ENCODE measurements at regions not wholly inside any gene's neighbourhood (a gene's known extent, or its start where the extent isn't known, plus 50 kb on each side); places are given as distances from the start of the nearest gene placed in this dataset.

DNA sequence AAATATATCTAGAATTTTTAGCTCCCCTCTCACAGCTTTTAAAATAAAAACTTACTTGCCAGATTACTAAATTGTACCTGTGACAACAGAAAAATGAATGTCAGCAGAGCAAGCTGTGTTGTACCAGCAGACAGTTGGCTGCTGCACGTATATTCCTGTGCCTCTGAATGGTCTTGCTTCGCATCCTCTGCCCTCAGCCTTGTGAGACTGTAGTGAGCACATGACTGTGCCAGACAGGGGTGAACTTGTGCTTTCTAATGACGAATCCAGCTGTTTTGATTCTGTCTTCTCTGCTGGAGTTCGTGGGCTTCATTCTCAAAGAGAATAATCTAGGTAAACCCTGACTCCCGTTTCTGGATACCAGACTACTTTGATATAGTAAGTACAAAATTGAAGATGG is 58.3 kb upstream of the FRMD6 start:
- Histone ChIP-seq H3K4me1 (ENCODE audit: insufficient read depth, low read length) (no peaks in the 10 kb centered on the region), H3K9me3 (ENCODE audit: control insufficient read depth in 1 of 2, insufficient read depth in 1 of 2, low read length in 2 of 2) (no peaks in the 10 kb centered on the region), H3K27me3 (ENCODE audit: control insufficient read depth in 1 of 2, insufficient read depth in 2 of 2, low read length in 2 of 2) (peaks cover 0 to 2% of the 10 kb centered on the region in 2 experiments), H3K36me3 (ENCODE audit: insufficient read depth, low read length) (no peaks in the 10 kb centered on the region), H3K4me3 (ENCODE audit: low read length) (no peak overlapping the region), H3K27ac (ENCODE audit: low read depth in 1 of 2, low read length in 2 of 2) (no peak overlapping the region)
- ChIA-PET POLR2A (no interaction called here), CTCF (interaction anchor here (0.7 kb wide), 1 partner anchor 10 kb away, joined by 3 read pairs; no protein-coding TSS in a partner anchor)
- H3K4me3 Mint-ChIP-seq, result no peak overlapping the region
- TF ChIP-seq, protein P1, sequence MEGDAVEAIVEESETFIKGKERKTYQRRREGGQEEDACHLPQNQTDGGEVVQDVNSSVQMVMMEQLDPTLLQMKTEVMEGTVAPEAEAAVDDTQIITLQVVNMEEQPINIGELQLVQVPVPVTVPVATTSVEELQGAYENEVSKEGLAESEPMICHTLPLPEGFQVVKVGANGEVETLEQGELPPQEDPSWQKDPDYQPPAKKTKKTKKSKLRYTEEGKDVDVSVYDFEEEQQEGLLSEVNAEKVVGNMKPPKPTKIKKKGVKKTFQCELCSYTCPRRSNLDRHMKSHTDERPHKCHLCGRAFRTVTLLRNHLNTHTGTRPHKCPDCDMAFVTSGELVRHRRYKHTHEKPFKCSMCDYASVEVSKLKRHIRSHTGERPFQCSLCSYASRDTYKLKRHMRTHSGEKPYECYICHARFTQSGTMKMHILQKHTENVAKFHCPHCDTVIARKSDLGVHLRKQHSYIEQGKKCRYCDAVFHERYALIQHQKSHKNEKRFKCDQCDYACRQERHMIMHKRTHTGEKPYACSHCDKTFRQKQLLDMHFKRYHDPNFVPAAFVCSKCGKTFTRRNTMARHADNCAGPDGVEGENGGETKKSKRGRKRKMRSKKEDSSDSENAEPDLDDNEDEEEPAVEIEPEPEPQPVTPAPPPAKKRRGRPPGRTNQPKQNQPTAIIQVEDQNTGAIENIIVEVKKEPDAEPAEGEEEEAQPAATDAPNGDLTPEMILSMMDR (IDR thresholded peaks at IDR 0.05), result no peak
- ATAC-seq (ENCODE audit: poor library complexity), result no peak
- intact Hi-C loops (cut with DNase I, micrococcal nuclease), result no loop called here
- H3K27me3 Mint-ChIP-seq, result peaks cover 11% of the 10 kb centered on the region
- DNase-seq, result no peak
- no peak overlapping the region for H3K27ac Mint-ChIP-seq
- no peaks in the 10 kb centered on the region for H3K36me3 Mint-ChIP-seq (ENCODE audit: low read depth)
- H3K4me1 Mint-ChIP-seq (ENCODE audit: low read depth), result peaks cover 8% of the 10 kb centered on the region
- no peaks in the 10 kb centered on the region for H3K9me3 Mint-ChIP-seq

DNA sequence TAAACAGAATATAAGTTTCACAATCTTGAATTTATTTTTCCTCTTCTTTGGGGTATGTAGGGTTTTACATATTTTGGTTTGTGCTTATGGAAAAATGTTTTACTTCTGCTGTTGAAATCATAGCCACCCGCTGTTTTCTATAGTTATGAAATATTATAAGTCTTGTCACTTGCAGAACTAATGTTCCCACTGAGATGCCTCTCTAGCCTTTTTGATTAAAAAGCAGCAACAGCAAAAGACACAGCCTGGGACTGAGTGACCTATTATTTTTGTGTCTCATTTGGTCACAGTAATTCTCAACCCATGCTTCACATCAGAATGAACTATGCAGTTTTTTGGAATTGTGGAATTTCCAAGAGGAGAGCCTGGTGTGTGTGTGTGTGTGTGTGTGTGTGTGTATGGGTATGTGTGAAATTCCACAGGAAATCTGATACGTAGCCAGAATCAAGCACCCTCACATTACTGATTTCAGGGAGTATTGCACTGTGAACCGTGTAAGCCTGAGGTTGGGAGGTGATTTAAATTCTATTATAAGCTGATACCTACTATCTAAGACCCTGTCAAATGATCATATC is 55.7 kb upstream of the FRMD6 start:
- Histone ChIP-seq H3K27me3 (ENCODE audit: control insufficient read depth in 1 of 2, insufficient read depth in 2 of 2, low read length in 2 of 2) (peaks cover 2 to 4% of the 10 kb centered on the region in 2 experiments), H3K4me3 (ENCODE audit: low read length) (no peak overlapping the region), H3K36me3 (ENCODE audit: insufficient read depth, low read length) (no peaks in the 10 kb centered on the region), H3K4me1 (ENCODE audit: insufficient read depth, low read length) (no peaks in the 10 kb centered on the region), H3K27ac (ENCODE audit: low read depth in 1 of 2, low read length in 2 of 2) (no peak overlapping the region), H3K9me3 (ENCODE audit: control insufficient read depth in 1 of 2, insufficient read depth in 1 of 2, low read length in 2 of 2) (no peaks in the 10 kb centered on the region)
- Mint-ChIP-seq H3K4me1 (ENCODE audit: low read depth) (peaks cover 8% of the 10 kb centered on the region), H3K27ac (no peak overlapping the region), H3K9me3 (no peaks in the 10 kb centered on the region), H3K27me3 (peaks cover under 1% of the 10 kb centered on the region), H3K36me3 (ENCODE audit: low read depth) (no peaks in the 10 kb centered on the region), H3K4me3 (no peak overlapping the region)
- TF ChIP-seq, protein P1 (IDR thresholded peaks at IDR 0.05), result no peak
- intact Hi-C loops (cut with DNase I, micrococcal nuclease), result no loop called here
- POLR2A ChIA-PET, result no interaction called here
- no peak for ATAC-seq (ENCODE audit: poor library complexity)
- no peak for DNase-seq
- CTCF ChIA-PET, result no interaction called here

DNA sequence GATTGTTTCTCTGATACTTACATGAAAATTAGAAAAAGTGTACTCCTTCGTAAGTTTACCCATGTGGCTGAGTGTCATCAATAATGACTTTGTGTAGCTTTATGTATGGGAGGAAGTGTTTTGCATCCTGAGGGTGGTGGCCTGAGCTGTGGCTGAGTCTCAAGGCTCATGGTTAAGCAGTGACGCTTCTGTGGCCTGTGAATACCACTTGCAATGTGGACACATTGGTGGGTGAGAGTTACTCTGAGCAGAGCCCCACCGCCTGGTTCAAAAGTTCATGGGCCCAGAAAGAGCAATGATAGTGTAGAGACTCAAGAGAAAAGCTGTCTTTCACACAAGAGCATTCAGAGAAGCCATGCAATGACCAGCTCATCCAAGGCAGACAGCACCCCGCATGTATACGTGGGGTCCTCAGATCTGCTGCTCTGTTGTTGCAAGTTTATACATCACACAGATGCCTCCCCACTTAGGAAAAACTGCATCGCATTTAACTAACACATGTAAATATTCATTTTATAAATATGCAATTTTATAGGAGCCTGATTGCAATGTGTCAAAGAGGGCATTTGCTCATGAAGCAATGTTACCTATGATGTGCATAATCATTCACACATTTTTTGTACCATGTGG is 55.1 kb upstream of the FRMD6 start:
- Histone ChIP-seq H3K27ac (ENCODE audit: low read depth in 1 of 2, low read length in 2 of 2) (no peak overlapping the region), H3K4me1 (ENCODE audit: insufficient read depth, low read length) (no peaks in the 10 kb centered on the region), H3K36me3 (ENCODE audit: insufficient read depth, low read length) (no peaks in the 10 kb centered on the region), H3K4me3 (ENCODE audit: low read length) (no peak overlapping the region), H3K9me3 (ENCODE audit: control insufficient read depth in 1 of 2, insufficient read depth in 1 of 2, low read length in 2 of 2) (no peaks in the 10 kb centered on the region), H3K27me3 (ENCODE audit: control insufficient read depth in 1 of 2, insufficient read depth in 2 of 2, low read length in 2 of 2) (peaks cover 2 to 4% of the 10 kb centered on the region in 2 experiments)
- no peak overlapping the region for H3K4me3 Mint-ChIP-seq
- DNase-seq (peak in 2 of 14 experiments; percentile 3 to 25), ATAC-seq (ENCODE audit: poor library complexity) (no peak)
- H3K27ac Mint-ChIP-seq, result no peak overlapping the region
- TF ChIP-seq, protein P1 (IDR thresholded peaks at IDR 0.05), result no peak
- POLR2A ChIA-PET, result no interaction called here
- H3K9me3 Mint-ChIP-seq, result no peaks in the 10 kb centered on the region
- CTCF ChIA-PET, result interaction anchor here (0.8 kb wide), 1 partner anchor 15 kb away, joined by 3 read pairs; no protein-coding TSS in a partner anchor
- intact Hi-C loops (cut with DNase I, micrococcal nuclease), result no loop called here
- no peaks in the 10 kb centered on the region for H3K36me3 Mint-ChIP-seq (ENCODE audit: low read depth)
- no peaks in the 10 kb centered on the region for H3K27me3 Mint-ChIP-seq
- H3K4me1 Mint-ChIP-seq (ENCODE audit: low read depth), result peaks cover 8% of the 10 kb centered on the region
